ENCODE measurements at regions not wholly inside any gene's neighbourhood (a gene's known extent, or its start where the extent isn't known, plus 50 kb on each side); places are given as distances from the start of the nearest gene placed in this dataset.

DNA sequence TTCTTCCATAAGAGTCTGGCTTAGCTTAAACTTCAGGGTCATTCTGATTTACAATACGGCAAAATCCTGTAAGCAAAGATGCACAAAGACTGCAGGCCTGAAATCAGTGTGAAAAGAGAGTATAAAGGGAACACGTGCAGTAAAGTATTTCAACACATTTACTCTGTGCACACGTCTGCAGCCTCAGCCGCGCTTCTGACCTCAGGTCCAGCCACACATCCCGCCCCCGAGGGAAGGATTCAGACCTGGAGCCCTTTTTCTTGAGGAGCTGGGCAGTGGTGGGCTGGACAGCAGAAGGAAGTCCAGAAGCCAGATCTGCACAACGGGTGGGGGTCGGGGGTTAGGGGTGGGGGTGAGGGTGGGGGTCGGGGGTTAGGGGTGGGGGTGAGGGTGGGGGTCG lies 58.9 kb upstream of the FAM20C start:
- DNase-seq (ENCODE audit: low spot score) (no peak), ATAC-seq (peak; percentile 59)

DNA sequence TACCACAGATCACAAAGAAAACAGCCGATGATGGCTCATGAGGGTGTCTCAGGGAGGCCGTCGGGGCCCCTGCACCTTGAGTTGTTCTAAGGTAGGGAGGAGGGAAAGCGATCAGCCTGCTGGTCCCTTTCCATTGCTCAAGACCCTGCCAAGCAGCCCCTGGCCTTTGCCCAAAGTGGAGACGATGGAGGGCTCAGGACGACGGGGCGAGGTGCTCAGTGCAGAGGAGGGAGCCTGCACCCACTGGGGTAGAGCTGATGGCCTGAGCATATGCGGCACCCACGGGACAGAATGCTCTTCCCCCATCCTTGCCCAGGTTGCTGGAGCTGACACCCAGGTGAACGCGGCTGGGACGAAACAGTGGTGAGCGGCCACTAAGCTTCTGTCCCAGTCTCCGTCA lies 58.3 kb upstream of the FAM20C start:
- DNase-seq (ENCODE audit: low spot score) (peak; percentile 42), ATAC-seq (no peak)

DNA sequence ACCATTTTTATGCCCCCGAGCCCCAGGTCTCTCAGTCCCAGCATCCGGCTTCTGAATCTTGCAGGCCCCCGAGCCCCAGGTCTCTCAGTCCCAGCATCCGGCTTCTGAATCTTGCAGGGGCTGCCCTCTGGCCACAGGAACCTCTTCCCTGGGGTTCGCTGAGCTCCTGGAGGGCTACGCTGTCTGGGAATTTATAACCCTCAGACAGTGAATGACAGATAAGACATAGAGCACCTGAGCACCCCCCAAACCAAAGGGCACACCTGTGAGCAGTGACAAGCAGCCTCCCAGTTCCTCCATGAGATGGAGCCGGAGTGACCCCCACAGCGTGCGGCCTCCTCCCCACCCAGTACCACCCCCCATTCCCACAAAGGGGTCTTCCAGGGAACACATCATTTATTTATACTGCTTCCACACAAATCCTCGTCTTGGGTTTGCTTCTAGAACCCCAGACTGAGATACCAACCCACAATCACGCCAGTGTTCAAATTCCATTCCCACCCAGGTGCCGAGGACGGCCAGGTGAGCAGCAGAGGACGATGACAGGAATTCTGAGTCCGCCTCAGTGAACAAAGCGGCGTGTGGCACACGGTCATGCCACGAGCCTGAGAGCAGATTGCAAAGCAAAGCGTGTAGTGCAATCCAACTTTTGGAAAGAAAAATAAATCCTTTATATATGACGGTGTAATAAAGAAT lies 57.7 kb upstream of the FAM20C start:
- DNase-seq (ENCODE audit: low spot score), result no peak
- ATAC-seq, result no peak

DNA sequence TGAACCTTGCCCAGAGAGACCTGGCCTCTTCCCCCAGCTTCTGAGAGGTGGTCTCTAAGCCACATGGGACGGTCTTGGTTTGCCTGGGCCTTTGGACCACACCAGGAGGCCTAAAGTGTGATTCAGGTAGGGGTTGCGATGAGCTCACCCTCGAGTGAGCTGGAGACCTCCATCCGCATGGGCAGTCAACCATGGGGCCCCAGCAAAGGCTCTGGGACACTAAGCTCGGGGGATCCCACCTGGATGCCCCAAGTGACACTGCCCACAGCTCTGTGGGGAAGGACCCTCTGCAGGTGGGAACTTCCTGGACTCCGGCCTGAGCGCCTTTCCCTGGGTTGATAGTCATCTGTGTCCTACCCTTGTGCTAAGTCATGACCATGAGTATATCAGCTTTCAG lies 57.1 kb upstream of the FAM20C start:
- DNase-seq (ENCODE audit: low spot score), result peak; percentile 41
- no peak for ATAC-seq

DNA sequence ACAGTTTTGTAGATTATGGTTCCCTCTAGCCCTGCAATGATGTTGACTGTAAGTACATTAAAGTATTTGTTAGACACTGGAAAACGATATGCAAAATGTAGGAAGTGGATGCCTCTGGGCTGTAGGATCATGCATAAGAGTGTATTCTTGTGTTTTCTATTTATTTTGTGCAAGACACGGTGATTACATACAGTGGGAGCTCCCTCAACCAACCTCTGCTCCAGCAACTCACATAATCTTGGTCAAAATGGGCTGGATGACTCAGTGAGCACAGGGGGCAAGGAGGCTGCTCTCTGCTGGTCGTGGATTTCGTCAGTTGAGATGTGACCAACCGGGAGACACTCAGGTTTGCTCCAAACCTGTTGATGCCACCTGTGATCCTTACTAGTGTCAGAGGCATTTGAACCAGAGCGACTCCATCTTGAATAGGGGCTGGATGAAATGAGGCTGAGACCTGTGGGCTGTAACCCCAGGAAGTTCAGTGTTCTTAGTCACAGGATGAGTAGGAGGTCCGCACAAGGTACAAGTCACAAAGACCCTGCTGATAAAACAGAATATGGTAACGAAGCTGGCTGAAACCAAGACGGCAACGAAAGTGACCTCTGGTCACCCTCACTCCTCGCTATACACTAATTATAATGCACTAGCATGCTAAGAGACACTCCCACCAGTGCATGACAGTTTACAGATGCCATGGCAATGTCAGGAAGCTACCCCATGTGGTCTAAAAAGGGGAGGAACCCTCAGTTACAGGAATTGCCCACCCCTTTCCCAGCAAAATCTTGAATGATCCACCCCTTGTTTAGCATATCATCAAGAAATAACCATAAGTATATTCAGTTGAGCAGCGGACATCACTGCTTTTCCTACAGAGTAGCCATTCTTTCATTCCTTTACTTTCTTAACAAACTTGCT lies 56.4 kb upstream of the FAM20C start:
- ATAC-seq, result no peak

DNA sequence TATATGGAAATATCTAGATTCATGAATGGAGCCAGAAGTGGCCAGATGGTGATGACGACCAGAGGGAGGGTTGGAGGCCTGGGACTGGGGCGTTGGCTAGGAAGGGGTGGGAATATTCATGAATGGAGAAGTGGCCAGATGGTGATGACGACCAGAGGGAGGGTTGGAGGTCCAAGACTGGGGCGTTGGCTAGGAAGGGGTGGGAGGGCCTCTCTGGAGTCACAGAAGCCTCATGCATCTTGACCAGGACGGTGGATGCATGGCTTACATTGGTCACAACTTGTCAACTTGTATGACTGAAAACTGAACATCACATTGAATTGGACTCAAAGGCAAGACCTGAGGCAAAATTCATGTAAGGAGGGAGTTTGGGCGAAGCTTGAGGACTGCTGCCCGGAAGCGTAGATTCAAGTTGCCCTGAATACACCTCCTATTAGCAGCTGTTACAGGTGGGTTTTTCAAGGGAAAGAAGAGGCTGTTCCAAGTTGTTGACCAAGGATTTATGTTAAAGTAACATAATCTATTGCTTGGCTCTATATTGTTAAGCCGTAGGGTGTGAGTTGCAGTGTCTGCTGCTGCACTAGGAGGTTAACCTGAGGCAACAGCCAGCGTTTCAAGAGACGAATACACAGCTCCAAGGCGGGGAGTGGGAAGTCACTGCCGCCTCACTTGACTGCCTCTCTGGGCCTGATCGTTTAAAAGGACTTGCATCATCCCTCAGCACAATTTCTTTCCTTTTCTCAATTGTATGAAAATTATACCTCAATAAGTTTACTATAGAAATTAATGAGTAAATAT lies 55.1 kb upstream of the FAM20C start:
- DNase-seq (ENCODE audit: low spot score) (no peak), ATAC-seq (no peak)

More for the DNA sequence above, 56.4 kb upstream of the FAM20C start:
- no peak for DNase-seq (ENCODE audit: low spot score)

DNA sequence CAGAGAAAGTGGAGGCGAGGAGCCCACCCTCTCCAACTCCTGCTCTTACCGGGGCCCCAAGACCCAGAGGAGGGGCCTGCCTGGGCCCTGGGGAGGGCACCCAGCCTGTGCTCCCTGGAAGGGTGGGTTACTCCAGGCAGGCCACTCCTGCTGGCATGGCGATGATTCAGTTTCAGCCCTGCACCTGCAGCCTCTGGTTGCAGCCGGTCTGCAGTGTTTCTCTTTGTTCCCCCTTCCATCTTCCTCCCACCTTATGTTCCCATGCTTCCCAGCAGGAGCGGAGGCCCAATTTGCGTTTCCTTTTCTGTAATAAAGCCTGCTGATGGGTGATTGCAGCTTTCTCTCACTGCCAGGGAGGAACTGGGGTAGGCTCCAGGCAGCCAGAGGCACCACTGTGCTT lies 53.2 kb upstream of the FAM20C start:
- no peak for ATAC-seq

DNA sequence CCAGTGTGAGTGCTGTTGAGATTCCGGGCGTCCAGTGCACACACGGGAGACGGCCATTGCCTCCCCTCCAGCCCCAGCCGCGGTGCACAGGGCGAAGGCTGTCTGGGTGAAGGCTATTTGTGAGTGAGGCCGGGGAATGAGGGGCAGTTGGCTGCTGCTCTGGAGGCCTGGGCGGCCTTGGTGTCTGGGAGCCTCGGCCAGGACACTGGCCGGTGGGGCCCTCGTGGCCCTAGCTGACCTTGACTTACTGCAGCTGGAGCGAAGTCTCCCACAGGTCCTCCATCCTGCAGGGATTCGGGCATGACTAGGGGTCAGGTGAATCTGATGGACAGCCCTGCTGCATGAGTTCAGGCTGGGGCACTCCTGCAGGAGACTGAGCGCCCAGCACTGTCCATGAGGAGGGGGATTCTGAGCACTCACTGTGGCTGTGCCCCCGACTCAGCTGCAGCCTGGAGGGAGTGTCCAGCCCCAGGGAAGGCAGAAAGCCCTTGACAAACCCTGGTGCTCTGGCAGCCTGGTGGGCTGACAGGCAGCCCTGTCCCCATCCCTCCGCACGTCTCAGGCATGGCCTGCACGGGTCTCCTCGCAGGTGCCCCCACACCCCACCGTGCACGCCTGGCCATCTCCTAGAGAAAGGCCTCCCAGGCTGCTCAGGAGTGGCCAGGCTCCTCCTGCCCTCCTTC lies 52.7 kb upstream of the FAM20C start:
- DNase-seq (ENCODE audit: low spot score) (no peak), ATAC-seq (no peak)

More for the DNA sequence above, 53.2 kb upstream of the FAM20C start:
- no peak for DNase-seq (ENCODE audit: low spot score)

DNA sequence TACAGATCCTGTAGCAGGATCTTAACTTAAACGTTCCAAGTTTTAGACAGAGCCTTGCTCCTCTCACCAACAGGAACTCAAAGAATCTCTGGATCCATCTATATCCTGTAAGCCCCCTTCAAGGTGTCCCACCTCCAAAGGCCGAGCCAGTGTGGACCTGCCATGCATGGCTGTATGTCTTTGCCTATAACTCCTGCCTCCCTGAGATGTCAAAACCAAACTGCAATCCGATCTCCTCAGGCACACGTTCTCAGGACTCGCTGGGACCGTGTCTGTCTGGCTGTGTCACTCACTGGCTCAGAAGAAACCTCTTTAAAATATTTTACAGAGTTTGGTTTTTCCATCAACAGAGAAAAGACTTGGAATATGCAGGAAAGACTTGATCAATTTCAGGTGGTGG lies 51.4 kb upstream of the FAM20C start:
- DNase-seq (ENCODE audit: low spot score) (no peak), ATAC-seq (no peak)

DNA sequence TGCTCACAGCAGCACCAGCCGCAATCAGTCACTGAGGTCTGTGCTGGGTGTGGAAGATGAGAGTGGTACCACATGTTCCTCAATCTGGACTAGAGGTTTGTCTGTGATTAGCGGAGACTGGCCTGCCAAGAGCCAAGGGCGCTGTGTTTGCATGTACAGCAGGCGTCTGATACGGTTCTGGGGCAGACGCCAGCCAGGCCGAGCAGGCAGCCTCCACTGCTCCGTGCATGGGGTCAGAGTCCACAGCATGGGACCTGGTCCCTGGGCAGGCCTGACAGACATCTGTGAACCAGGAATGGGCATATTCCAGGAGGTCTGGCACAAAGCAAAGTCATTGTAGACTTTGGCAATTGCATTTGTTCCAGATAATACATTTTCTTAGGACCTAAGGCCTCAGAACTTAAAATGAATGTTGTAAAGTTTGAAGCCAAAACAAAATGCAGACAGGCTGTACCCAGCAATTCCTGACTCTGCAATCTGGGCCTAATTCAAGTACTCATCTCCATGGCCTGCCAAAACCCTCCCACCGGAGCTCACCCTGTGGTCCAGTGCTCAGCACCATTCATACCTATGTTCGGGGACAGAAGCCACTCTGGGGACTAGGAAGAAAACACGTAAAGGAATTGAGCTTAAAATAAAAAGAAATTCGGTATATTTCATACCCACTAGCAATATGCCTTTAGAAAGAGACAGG lies 50.0 kb upstream of the FAM20C start:
- ATAC-seq, result peak; percentile 96
- DNase-seq (ENCODE audit: low spot score), result peak; percentile 98

Data from left lobe of liver (tissue), 2 donors.